Rectal smooth muscle tissue (tissue), 1 donor: ENCODE measurements at regions not wholly inside any gene's neighbourhood (a gene's known extent, or its start where the extent isn't known, plus 50 kb on each side); places are given as distances from the start of the nearest gene placed in this dataset.

Experiments
- H3K27ac ChIP-seq: one replicate; pipeline ENCODE4 v1.7.0; 2013; ENCODE audit warnings: low read depth, low read length, inconsistent platforms
- H3K27me3 ChIP-seq: one replicate; pipeline ENCODE4 v1.7.0; 2013; ENCODE audit warnings: low read length; ENCODE audit not compliant: control insufficient read depth, insufficient read depth
- H3K36me3 ChIP-seq: one replicate; pipeline ENCODE4 v1.7.0; 2013; ENCODE audit warnings: low read length; ENCODE audit not compliant: control insufficient read depth, insufficient read depth
- H3K4me1 ChIP-seq: one replicate; pipeline ENCODE4 v1.7.0; 2013; ENCODE audit warnings: low read length; ENCODE audit not compliant: control insufficient read depth, insufficient read depth
- H3K4me3 ChIP-seq: one replicate; pipeline ENCODE4 v1.7.0; 2013; ENCODE audit warnings: low read length
- H3K9ac ChIP-seq: one replicate; pipeline ENCODE4 v1.7.0; 2013; ENCODE audit warnings: low read length

DNA sequence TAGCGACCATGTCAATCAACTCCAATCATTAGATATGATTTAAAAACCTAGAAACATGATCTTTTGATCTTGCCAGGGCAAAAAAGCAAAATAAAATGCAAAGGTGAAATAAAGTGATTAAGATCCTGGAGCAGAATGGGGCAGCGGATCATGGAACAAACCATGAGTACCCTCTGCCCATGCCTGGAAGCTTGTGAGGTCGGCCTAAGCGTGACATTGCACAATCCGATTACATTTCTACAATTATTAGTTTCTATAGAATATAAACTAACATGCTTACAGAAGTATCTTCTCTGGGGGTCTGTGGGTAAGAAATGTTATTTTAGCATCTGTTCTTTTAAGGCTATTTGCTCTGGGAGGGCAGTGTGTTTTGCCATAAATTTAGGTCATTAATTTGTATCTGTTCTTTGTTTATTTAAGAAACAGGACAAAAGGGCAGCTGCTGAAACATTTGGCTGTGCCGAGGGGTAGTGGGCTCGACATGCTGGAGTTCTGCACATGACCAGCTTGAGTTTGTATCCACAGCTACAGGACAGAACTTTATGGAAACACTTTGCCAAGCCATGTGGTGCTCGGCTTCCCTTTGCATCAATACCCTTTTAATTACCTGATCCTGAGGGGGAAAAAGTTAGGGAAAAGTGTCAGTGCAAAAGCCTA is 55.9 kb downstream of the ZBTB18 start:
- Histone ChIP-seq H3K36me3 (no peaks in the 10 kb centered on the region), H3K4me3 (no peak overlapping the region), H3K27ac (no peak overlapping the region), H3K9ac (no peak overlapping the region), H3K4me1 (no peaks in the 10 kb centered on the region), H3K27me3 (no peaks in the 10 kb centered on the region)

DNA sequence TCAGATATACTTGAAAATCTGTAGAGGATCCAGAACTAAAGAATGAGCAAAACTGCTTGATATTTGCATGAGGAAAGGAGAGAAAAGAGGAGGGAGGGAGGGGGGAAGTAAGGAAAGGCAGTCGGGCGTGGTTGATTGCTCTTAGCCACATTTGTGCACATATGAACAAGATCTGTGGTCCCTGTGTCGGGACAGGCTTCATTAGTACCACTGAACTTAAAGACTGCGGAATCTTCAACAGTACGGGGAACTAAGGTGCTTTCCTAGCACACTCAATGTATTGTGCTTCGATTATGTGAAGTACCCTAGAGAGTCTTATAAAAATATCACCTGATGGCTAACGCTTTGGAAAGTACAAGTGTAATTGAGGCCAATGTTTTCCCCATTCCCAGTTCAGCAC is 59.9 kb downstream of the ZBTB18 start:
- Histone ChIP-seq H3K36me3 (no peaks in the 10 kb centered on the region), H3K4me1 (no peaks in the 10 kb centered on the region), H3K4me3 (no peak overlapping the region), H3K27ac (no peak overlapping the region), H3K27me3 (no peaks in the 10 kb centered on the region), H3K9ac (no peak overlapping the region)

DNA sequence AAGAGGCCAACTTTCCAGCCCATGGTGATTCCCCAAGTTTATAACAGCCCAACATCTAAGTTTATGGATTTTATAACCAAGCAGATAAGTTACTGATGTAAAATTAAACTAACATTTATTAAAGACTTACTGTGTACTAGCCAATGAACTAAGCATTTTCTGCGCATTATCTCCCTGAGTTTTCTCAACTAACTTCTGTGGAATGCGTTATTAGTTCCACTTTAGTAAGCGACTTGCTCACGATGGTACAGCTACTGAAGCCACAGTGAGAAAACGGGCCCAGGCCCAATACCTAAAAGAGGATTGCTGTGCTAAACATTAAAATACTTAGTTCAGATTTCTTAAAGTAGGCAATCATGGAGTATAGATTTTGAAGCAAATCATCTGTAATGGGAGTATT is 61.0 kb downstream of the ZBTB18 start:
- Histone ChIP-seq H3K4me3 (no peak overlapping the region), H3K27me3 (no peaks in the 10 kb centered on the region), H3K4me1 (no peaks in the 10 kb centered on the region), H3K36me3 (no peaks in the 10 kb centered on the region), H3K27ac (no peak overlapping the region), H3K9ac (no peak overlapping the region)

DNA sequence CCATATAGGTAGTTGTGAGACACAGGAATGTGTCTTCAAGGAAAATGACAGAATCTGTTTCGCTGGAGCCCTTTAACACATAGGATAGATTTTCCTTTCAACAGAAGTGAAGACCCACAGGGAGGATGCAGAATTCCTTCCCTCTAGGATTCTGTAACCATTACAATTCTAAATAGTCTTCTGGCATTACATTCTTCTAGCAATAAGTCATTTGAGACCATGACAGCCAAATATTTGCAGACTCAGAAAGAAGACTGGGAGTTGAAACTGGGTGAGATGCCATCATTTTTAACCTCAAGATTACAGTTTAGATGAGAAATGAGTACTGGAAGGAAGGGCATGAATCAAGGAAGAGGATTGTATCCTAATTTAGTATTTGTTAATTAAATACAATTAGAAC is 61.6 kb downstream of the ZBTB18 start:
- Histone ChIP-seq H3K4me3 (no peak overlapping the region), H3K36me3 (no peaks in the 10 kb centered on the region), H3K9ac (no peak overlapping the region), H3K4me1 (no peaks in the 10 kb centered on the region), H3K27me3 (no peaks in the 10 kb centered on the region), H3K27ac (no peak overlapping the region)

DNA sequence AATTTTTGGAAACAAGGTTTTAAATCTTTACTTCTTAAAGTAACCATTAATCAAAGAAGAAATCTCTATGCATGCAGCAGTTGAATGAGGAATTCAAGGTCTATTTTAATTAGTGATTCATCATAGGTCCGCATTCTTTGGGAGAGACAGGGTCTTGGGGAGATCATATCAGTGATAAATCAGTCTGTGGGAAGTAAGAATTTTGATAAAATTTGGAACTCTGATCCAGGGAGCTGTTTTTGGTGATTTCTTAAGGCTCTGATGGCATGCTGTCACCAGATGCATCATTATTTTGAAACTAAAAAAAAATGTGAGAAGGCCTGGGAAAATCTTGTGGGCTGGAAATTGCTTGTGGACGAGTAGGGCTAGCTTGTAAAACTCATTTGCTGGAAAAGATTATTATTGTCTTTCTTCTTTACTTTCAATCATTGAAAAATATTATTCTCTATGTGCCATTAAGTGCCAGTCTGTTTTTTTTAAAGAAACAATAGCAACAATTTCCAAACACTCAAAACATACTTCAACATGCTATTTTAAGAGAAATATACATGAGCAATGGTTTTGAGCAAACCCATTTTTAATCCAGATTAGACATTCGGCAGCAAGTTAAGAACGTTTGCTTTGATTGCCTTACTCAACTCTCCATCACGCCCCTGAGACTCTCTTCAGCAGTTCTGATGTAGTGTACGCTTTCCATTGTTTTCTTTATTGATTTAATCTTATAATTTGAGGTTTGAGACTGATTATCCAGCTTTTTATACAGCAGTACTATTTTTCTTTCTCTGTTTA is 62.6 kb downstream of the ZBTB18 start:
- Histone ChIP-seq H3K36me3 (no peaks in the 10 kb centered on the region), H3K27me3 (no peaks in the 10 kb centered on the region), H3K27ac (no peak overlapping the region), H3K4me1 (no peaks in the 10 kb centered on the region), H3K9ac (no peak overlapping the region), H3K4me3 (no peak overlapping the region)

DNA sequence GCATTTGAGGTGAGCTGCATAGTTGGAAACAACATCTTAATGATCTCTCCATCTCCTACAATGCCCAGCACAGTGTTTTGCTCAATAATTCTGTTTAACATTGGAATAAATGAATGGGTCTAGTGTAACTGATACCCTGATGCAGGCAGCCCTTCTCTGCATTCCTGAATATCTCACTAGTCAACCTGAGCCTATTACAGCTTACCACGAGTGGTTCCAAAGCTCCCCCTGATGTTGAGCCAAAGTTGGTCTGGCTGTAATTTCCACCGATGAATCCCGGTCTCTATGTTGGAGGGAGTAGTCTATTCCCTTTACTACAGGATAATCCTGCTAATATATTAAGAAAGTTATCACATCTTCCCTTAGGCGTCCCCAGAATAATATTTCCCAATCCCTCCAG is 63.8 kb downstream of the ZBTB18 start:
- no peaks in the 10 kb centered on the region for H3K36me3 ChIP-seq
- no peak overlapping the region for H3K9ac ChIP-seq
- no peak overlapping the region for H3K4me3 ChIP-seq
- no peaks in the 10 kb centered on the region for H3K4me1 ChIP-seq
- no peak overlapping the region for H3K27ac ChIP-seq
- H3K27me3 ChIP-seq, result no peaks in the 10 kb centered on the region

DNA sequence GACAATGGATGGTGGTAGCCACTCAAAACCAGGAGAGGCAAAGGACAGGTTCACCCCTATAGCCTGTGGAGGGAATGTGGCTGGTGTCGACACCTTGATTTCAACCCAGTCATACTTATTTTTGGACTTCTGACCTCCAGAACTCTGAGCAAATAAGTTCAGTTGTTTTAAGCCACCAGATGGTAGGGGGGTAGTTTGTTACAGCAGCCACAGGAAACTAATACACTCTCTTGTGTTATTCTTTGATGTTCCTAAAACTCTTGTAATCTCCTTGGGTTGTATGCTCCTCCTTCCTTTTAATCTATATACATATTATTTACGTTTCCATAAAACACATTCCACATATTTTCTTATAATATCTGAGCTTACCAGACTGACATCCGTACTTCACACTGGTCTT is 65.9 kb downstream of the ZBTB18 start:
- H3K9ac ChIP-seq, result no peak overlapping the region
- no peaks in the 10 kb centered on the region for H3K27me3 ChIP-seq
- H3K4me1 ChIP-seq, result no peaks in the 10 kb centered on the region
- no peaks in the 10 kb centered on the region for H3K36me3 ChIP-seq
- no peak overlapping the region for H3K27ac ChIP-seq
- no peak overlapping the region for H3K4me3 ChIP-seq

DNA sequence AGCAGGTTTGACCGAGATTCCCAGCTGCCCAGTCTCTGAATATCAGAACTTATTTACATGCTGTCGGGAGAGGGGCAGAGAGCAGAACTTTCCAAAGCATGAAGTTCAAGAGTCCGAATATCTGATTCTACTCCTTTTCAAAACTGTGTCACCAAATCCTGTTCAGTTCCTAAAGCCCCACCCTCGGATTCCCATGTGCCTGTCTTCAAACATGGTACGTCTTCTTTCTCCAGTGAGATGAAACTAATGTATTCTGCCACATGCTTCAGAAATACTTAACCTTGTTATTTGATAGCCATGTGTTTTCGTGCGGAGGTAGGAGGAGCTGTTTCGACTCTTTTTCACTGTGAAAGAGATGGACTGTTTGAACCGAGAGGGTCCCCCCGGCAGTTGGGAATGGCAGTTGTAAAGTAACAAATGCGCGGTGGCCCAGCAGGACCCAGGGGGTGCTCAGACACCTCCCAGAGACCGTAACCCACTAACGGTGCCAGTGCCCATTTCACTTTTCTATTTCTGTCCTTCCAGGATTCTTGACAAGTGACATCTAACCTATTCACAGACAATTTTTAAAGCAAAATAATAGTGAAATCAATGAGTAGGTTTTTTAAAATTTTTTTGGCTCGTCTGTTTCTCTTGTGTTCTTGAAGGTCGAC is 67.2 kb downstream of the ZBTB18 start:
- Histone ChIP-seq H3K9ac (no peak overlapping the region), H3K36me3 (no peaks in the 10 kb centered on the region), H3K27me3 (no peaks in the 10 kb centered on the region), H3K4me1 (no peaks in the 10 kb centered on the region), H3K4me3 (no peak overlapping the region), H3K27ac (no peak overlapping the region)

DNA sequence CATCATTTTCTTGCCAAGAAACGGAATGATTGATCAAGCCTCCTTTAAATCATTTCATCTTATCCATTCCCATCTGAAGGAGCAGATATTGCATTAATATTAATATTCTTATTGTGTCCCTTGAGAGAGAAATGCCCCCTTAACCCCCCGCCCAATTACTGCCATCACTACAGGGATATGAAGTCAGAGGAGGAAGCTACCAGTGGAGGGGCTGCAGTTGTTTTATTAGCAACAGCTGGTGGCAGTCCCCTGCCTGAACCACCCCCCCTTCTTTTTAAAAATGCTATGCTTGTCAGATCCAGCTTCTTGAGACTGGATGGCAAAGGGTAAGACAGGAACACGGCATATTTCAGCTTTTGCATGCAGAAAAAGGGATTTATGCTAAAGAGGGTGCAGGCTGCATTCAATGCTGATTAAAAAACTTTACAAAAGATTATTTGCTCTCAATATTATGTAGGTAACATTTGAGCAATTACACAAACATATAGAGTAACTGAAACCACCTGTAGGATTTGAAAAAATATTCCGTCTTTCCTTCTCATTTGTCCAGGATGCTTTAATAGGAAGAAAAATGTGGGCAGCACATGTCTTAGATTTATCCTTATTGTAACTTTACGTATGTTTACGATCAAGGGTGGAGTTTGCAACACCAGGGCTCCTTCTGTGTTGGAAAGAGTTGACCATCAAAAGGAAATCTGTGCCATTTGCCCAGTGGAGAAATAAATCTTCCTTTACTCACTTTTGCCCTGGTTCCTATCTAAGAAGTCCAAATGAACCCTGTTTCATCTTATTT is 77.7 kb downstream of the ZBTB18 start:
- Histone ChIP-seq H3K36me3 (no peaks in the 10 kb centered on the region), H3K9ac (no peak overlapping the region), H3K27me3 (no peaks in the 10 kb centered on the region), H3K4me3 (no peak overlapping the region), H3K4me1 (no peaks in the 10 kb centered on the region), H3K27ac (no peak overlapping the region)

DNA sequence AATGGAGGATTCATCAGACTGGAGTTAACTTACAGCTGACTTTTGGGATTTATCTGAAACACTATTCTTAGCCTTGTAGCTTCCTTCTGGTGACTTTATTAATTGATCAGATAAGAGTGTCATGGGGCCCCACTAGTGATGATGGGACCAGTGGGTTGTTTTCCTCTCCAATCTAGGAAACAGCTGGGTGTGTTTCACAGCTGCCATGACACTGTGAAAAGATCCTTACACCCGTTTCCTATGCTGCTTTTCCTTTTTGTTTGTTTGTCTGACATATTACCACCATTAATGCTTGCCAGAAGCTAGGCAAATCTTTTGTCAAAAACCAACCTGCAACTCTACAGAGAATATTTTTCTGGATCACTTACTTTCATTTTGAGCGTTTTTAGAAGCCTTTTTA is 86.2 kb downstream of the ZBTB18 start:
- Histone ChIP-seq H3K9ac (no peak overlapping the region), H3K36me3 (no peaks in the 10 kb centered on the region), H3K27me3 (no peaks in the 10 kb centered on the region), H3K4me3 (no peak overlapping the region), H3K27ac (no peak overlapping the region), H3K4me1 (no peaks in the 10 kb centered on the region)

DNA sequence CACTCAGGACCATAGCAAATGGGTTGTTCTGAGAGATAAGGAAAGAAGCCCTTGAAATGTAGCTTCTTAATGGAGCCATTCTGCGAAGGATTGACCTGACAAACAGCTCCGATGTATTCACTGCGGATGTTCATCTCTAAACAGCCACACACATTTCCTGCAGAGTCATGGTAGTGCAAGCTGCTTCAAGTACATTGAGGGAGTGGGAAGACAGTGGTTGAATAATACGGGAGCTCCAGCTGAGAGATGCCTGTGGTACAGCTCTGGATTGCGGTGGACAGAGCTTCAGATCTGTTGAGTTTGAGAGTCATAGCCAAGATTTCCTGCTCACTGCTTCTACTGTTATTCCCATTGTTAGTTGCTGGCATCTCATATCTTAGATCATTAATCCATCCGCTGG is 86.6 kb downstream of the ZBTB18 start:
- no peak overlapping the region for H3K4me3 ChIP-seq
- H3K36me3 ChIP-seq, result no peaks in the 10 kb centered on the region
- H3K4me1 ChIP-seq, result no peaks in the 10 kb centered on the region
- no peak overlapping the region for H3K9ac ChIP-seq
- no peak overlapping the region for H3K27ac ChIP-seq
- H3K27me3 ChIP-seq, result no peaks in the 10 kb centered on the region

DNA sequence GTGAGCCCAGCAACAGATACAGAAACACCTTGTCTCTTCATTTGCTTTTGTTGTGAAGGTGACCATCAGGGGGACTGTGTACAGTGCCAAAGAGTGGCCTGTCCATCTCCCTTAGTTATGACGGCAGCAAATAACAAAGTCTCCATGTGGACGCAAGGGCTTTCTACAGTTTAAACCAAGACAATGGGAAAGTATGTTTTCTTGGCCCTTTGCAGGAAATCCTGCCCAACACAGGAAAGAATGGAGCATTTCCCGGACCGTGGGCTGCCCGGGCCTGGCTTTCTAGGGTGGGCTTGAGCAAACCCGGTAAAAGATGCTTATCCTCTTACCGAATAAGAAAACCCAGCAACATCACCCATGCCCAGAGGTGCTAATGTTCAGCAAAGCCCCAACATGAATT is 87.3 kb downstream of the ZBTB18 start:
- H3K4me3 ChIP-seq, result no peak overlapping the region
- no peak overlapping the region for H3K27ac ChIP-seq
- H3K9ac ChIP-seq, result no peak overlapping the region
- no peaks in the 10 kb centered on the region for H3K27me3 ChIP-seq
- no peaks in the 10 kb centered on the region for H3K36me3 ChIP-seq
- H3K4me1 ChIP-seq, result no peaks in the 10 kb centered on the region
